HUES64 (cell line): ENCODE measurements at regions not wholly inside any gene's neighbourhood (a gene's known extent, or its start where the extent isn't known, plus 50 kb on each side); places are given as distances from the start of the nearest gene placed in this dataset.

ENCODE experiments used
- H3K27ac ChIP-seq: 2 replicates; pipeline ENCODE4 v1.7.0; 2013; ENCODE audit warnings: low read depth, low read length, inconsistent platforms
- H3K27me3 ChIP-seq: 2 replicates; pipeline ENCODE4 v1.6.1; 2013; ENCODE audit warnings: mild to moderate bottlenecking, low read length; ENCODE audit not compliant: insufficient read depth
- H3K36me3 ChIP-seq: 2 replicates; pipeline ENCODE4 v1.6.1; 2013; ENCODE audit warnings: mild to moderate bottlenecking, low read length; ENCODE audit not compliant: insufficient read depth
- H3K4me1 ChIP-seq: 2 replicates; pipeline ENCODE4 v1.6.1; 2013; ENCODE audit warnings: mild to moderate bottlenecking, low read length, moderate library complexity; ENCODE audit not compliant: insufficient read depth
- H3K4me3 ChIP-seq: 2 replicates; pipeline ENCODE4 v1.5.1; 2013; ENCODE audit warnings: mild to moderate bottlenecking, low read length, moderate library complexity
- H3K9ac ChIP-seq: 2 replicates; pipeline ENCODE4 v1.6.1; 2013; ENCODE audit warnings: mild to moderate bottlenecking, low read depth, low read length
- H3K9me3 ChIP-seq: 2 replicates; pipeline ENCODE4 v1.6.1; 2013; ENCODE audit warnings: low read depth, low read length; ENCODE audit not compliant: insufficient read depth
- WGBS: fragments of 150-250, 120-280 bp; methylation state at CpG from one replicate; pipeline ENCODE4 v1.1.7; 2013; ENCODE audit warnings: missing lambda C conversion rate; 5-methylcytosine and 5-hydroxymethylcytosine counted together

DNA sequence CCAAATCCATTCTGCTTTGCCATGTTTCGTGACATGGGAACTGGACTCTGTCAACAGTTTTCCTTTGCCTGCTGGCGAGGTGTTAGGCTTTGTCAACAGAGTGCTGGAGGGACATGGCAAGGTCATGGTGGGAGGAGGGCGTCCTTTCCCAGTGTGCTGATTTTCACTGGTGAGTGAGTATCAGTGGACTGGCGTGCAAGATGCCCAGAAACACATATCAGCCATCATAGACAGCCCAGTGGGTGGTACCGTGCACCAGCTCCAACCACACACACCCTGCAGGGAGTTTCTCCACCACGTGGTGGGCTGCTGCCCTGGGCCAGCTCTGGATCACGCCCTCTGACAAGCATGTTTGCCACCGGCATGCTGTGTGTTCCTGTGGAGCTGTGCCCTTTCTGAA, 50.0 kb upstream of the ABL1 start:
- Histone ChIP-seq H3K27me3 (no peaks in the 10 kb centered on the region), H3K9me3 (peaks cover 15% of the 10 kb centered on the region), H3K27ac (no peak overlapping the region), H3K4me3 (no peak overlapping the region), H3K4me1 (0 out of 2 replicates have a peak, but pooled peaks cover 5% of the 10 kb centered on the region), H3K9ac (no peak overlapping the region), H3K36me3 (no peaks in the 10 kb centered on the region)
- 86% methylated on average over 8 of the region's 8 CpGs for whole genome bisulfite sequencing
